SK-N-SH (cell line): ENCODE measurements at regions not wholly inside any gene's neighbourhood (a gene's known extent, or its start where the extent isn't known, plus 50 kb on each side); places are given as distances from the start of the nearest gene placed in this dataset.

Experiments used
- CTCF ChIA-PET: fragments of 300-600, 350-600 bp; formaldehyde crosslinking; extraction: SDS; loops from one replicate; lab custom pipeline; 2021; lab: Yijun Ruan, JAX
- POLR2A ChIA-PET: fragments of 350-600 bp; sonication (Branson Sonifier 250); formaldehyde crosslinking; extraction: SDS; loops from one replicate; lab custom pipeline; 2020; ENCODE audit warnings: antibody characterized with exemption, inconsistent platforms; lab: Yijun Ruan, JAX
- DNase-seq: peaks from one replicate; pipeline ENCODE4 v3.0.0; 2012
- H2AFZ ChIP-seq: fragments of 200-600 bp; sonication (generic); 2 replicates; pipeline ENCODE4 v1.8.1; 2016; ENCODE audit warnings: antibody characterized with exemption, mild to moderate bottlenecking, low read depth
- H3F3A ChIP-seq: fragments of 200-600 bp; sonication (generic); replicated peaks from 2 replicates; pipeline ENCODE3; 2016; ENCODE audit warnings: antibody characterized with exemption, mild to moderate bottlenecking; ENCODE audit not compliant: insufficient read depth
- H3K27ac ChIP-seq, 2 experiments: fragments of 200-500 bp in 1 of 2; fragments of 200-600 bp in 1 of 2; sonication (Bioruptor generic) in 1 of 2; sonication (generic), shearing (Covaris generic) in 1 of 2; 2 replicates each; pipeline versions ENCODE4 v1.5.1 to v1.6.1; 2014 to 2016; ENCODE audit warnings: low read depth in 2 of 2, inconsistent platforms in 1 of 2, low read length in 1 of 2, mild to moderate bottlenecking in 1 of 2, mixed read lengths in 1 of 2
- H3K27me3 ChIP-seq: fragments of 200-600 bp; sonication (generic), shearing (Covaris generic); 2 replicates; pipeline ENCODE4 v1.6.1; 2016; ENCODE audit warnings: mixed run types; ENCODE audit not compliant: insufficient read depth
- H3K36me3 ChIP-seq, 2 experiments: fragments of 200-500 bp in 1 of 2; fragments of 200-600 bp in 1 of 2; sonication (Bioruptor generic) in 1 of 2; sonication (generic) in 1 of 2; replicated peaks in 1 of 2; 2 replicates each; pipeline versions ENCODE3 to v1.5.1; 2014 to 2016; ENCODE audit warnings: low read length in 1 of 2, mild to moderate bottlenecking in 1 of 2; ENCODE audit not compliant: insufficient read depth in 2 of 2, control insufficient read depth in 1 of 2
- H3K4me1 ChIP-seq, 2 experiments: fragments of 200-500 bp in 1 of 2; fragments of 200-600 bp in 1 of 2; sonication (Bioruptor generic) in 1 of 2; sonication (generic), shearing (Covaris generic) in 1 of 2; 2 replicates each; pipeline versions ENCODE4 v1.5.1 to v1.6.1; 2014 to 2016; ENCODE audit warnings: low read depth in 1 of 2, low read length in 1 of 2, mixed run types in 1 of 2; ENCODE audit not compliant: insufficient read depth in 2 of 2, control insufficient read depth in 1 of 2
- H3K4me2 ChIP-seq: fragments of 200-600 bp; sonication (generic), shearing (Covaris generic); 2 replicates; pipeline ENCODE4 v1.6.1; 2017; ENCODE audit warnings: mixed run types
- H3K4me3 ChIP-seq, 2 experiments: fragments of 200-500 bp in 1 of 2; fragments of 200-600 bp in 1 of 2; sonication (Bioruptor generic) in 1 of 2; sonication (generic), shearing (Covaris generic) in 1 of 2; 2 replicates each; pipeline versions ENCODE4 v1.5.1 to v1.8.1; 2014 to 2016; ENCODE audit warnings: low read depth in 2 of 2, inconsistent platforms in 1 of 2, low read length in 1 of 2, mild to moderate bottlenecking in 1 of 2, mixed read lengths in 1 of 2, moderate library complexity in 1 of 2
- H3K79me2 ChIP-seq: fragments of 200-600 bp; sonication (generic); 2 replicates; pipeline ENCODE4 v1.8.1; 2017; ENCODE audit warnings: mild to moderate bottlenecking; ENCODE audit not compliant: insufficient read depth
- H3K9ac ChIP-seq: fragments of 200-600 bp; sonication (generic); 2 replicates; pipeline ENCODE4 v1.6.1; 2017; ENCODE audit warnings: mixed run types
- H3K9me2 ChIP-seq: fragments of 200-600 bp; sonication (generic); 2 replicates; pipeline ENCODE4 v1.6.1; 2017; ENCODE audit warnings: mixed run types
- H3K9me3 ChIP-seq: fragments of 200-600 bp; sonication (generic); 2 replicates; pipeline ENCODE4 v1.6.1; 2017; ENCODE audit warnings: mixed run types, mild to moderate bottlenecking, moderate library complexity
- H4K20me1 ChIP-seq: fragments of 200-600 bp; sonication (generic); 2 replicates; pipeline ENCODE4 v1.6.1; 2017; ENCODE audit warnings: mild to moderate bottlenecking, mixed run types; ENCODE audit not compliant: insufficient read depth
- CHD2 ChIP-seq: fragments of 150-350 bp; IDR thresholded peaks from 2 replicates; pipeline ENCODE4 v1.6.1; 2018; ENCODE audit warnings: low read length; ENCODE audit not compliant: partially characterized antibody
- CTCF ChIP-seq: fragments of 200-600 bp; sonication (generic); IDR thresholded peaks from 2 replicates; pipeline ENCODE4 v1.6.1; 2017; ENCODE audit warnings: antibody characterized with exemption, mild to moderate bottlenecking, moderate library complexity
- ELF1 ChIP-seq: IDR thresholded peaks from 2 replicates; pipeline ENCODE4 v1.4.0; 2012
- EZH2phosphoT487 ChIP-seq: fragments of 200-600 bp; sonication (generic); IDR thresholded peaks from 2 replicates; pipeline ENCODE4 v1.6.1; 2017; ENCODE audit warnings: low read depth, mixed run types, mild to moderate bottlenecking, antibody characterized with exemption, moderate library complexity, borderline replicate concordance
- FOSL2 ChIP-seq: IDR thresholded peaks from 2 replicates; pipeline ENCODE4 v1.4.0; 2012; ENCODE audit warnings: low read depth, mild to moderate bottlenecking, moderate library complexity, borderline replicate concordance
- GATA2 ChIP-seq: sonication (generic); formaldehyde crosslinking; IDR thresholded peaks from 2 replicates; pipeline ENCODE4 v1.5.0; 2020; ENCODE audit warnings: mild to moderate bottlenecking, missing genetic modification reagents
- MEF2A ChIP-seq: IDR thresholded peaks from 2 replicates; pipeline ENCODE4 v1.4.0; 2012; ENCODE audit warnings: low read depth, borderline replicate concordance
- NFIC ChIP-seq: IDR thresholded peaks from 2 replicates; pipeline ENCODE4 v1.4.0; 2012; ENCODE audit warnings: borderline replicate concordance
- PBX3 ChIP-seq: IDR thresholded peaks from 2 replicates; pipeline ENCODE4; 2012
- POLR2AphosphoS5 ChIP-seq: IDR thresholded peaks from 2 replicates; pipeline ENCODE4 v1.6.1; 2012; ENCODE audit warnings: low read depth, low read length
- RAD21 ChIP-seq: IDR thresholded peaks from 2 replicates; pipeline ENCODE4 v1.6.1; 2012; ENCODE audit warnings: mild to moderate bottlenecking, low read length
- RCOR1 ChIP-seq: fragments of 150-350 bp; IDR thresholded peaks from 2 replicates; pipeline ENCODE4 v1.6.1; 2017; ENCODE audit warnings: antibody characterized with exemption, low read length
- REST ChIP-seq: IDR thresholded peaks from 2 replicates; pipeline ENCODE4 v1.6.1; 2012; ENCODE audit warnings: mild to moderate bottlenecking, low read depth, low read length, moderate library complexity
- RFX5 ChIP-seq: IDR thresholded peaks from 2 replicates; pipeline ENCODE4 v1.6.1; 2012; ENCODE audit warnings: mild to moderate bottlenecking, improper control_type of control experiment, low read length
- SIN3A ChIP-seq: IDR thresholded peaks from 2 replicates; pipeline ENCODE4 v1.6.1; 2012; ENCODE audit warnings: low read depth, mild to moderate bottlenecking, low read length, moderate library complexity, borderline replicate concordance
- USF2 ChIP-seq: fragments of 150-350 bp; IDR thresholded peaks from 2 replicates; pipeline ENCODE4 v1.6.1; 2017; ENCODE audit warnings: antibody characterized with exemption, low read length, low read depth, borderline replicate concordance
- YY1 ChIP-seq: IDR thresholded peaks from 2 replicates; pipeline ENCODE4 v1.4.0; 2012; ENCODE audit warnings: low read depth, mild to moderate bottlenecking
- WGBS: methylation state at CpG from one replicate; pipeline ENCODE4 v1.1.6; 2017; ENCODE audit warnings: low lambda C conversion rate; 5-methylcytosine and 5-hydroxymethylcytosine counted together

GRCh38 chr2:7205151-7205830 is 288.1 kb downstream of the RNF144A start:
- no peaks in the 10 kb centered on the region for H3F3A ChIP-seq
- 84% methylated on average over 9 of the region's 9 CpGs for WGBS
- no peak overlapping the region for H2AFZ ChIP-seq
- H3K36me3 ChIP-seq, result no peaks in the 10 kb centered on the region
- DNase-seq, result no peak
- no peaks in the 10 kb centered on the region for H3K27me3 ChIP-seq
- H3K4me2 ChIP-seq, result no peak overlapping the region
- CTCF ChIA-PET, result interaction anchor here (0.8 to 3.4 kb wide), 6 partner anchors 11 to 1556 kb away, joined by 3 to 34 read pairs (median 4); no protein-coding TSS in a partner anchor
- H3K79me2 ChIP-seq, result no peaks in the 10 kb centered on the region
- H3K9ac ChIP-seq, result no peak overlapping the region
- no peaks in the 10 kb centered on the region for H4K20me1 ChIP-seq
- no peak overlapping the region for H3K27ac ChIP-seq
- no peaks in the 10 kb centered on the region for H3K9me2 ChIP-seq
- POLR2A ChIA-PET, result no interaction called here
- peaks cover 2 to 16% of the 10 kb centered on the region in 2 experiments; a peak in 3 of 4 replicates for H3K4me1 ChIP-seq
- no peak for TF ChIP-seq ELF1
- TF ChIP-seq EZH2phosphoT487, result no peak
- TF ChIP-seq RFX5, result no peak
- TF ChIP-seq RAD21, result no peak
- TF ChIP-seq RCOR1, result no peak
- no peak for TF ChIP-seq PBX3
- no peak for TF ChIP-seq GATA2 (CRISPR knock-in tag)
- TF ChIP-seq NFIC, result no peak
- no peak for TF ChIP-seq CHD2
- no peak for TF ChIP-seq MEF2A
- no peak for TF ChIP-seq USF2
- TF ChIP-seq YY1, result no peak
- no peak for TF ChIP-seq POLR2AphosphoS5
- no peak for TF ChIP-seq CTCF
- no peak for TF ChIP-seq FOSL2
- no peak for TF ChIP-seq SIN3A
- no peak for TF ChIP-seq REST
- H3K9me3 ChIP-seq, result no peaks in the 10 kb centered on the region
- no peak overlapping the region for H3K4me3 ChIP-seq
